Activated CD8-positive, alpha-beta T cell treated with anti-CD3 and anti-CD28 coated beads for 36 hours (primary cell): ENCODE measurements at regions not wholly inside any gene's neighbourhood (a gene's known extent, or its start where the extent isn't known, plus 50 kb on each side); places are given as distances from the start of the nearest gene placed in this dataset.

ENCODE experiments used
- ATAC-seq: fragments of 200-7000 bp; cut with Tn5 transposase; one replicate; pipeline ENCODE4 v1.10.0; 2021; ENCODE audit warnings: mild to moderate bottlenecking, moderate library complexity
- CTCF ChIA-PET: fragments of 350-600 bp; sonication (Branson Sonifier 250); formaldehyde crosslinking; loops from one replicate; lab custom pipeline; 2021; ENCODE audit warnings: antibody characterized with exemption; lab: Charles Lee
- POLR2A ChIA-PET: fragments of 350-600 bp; sonication (Branson Sonifier 250); formaldehyde crosslinking; loops from one replicate; lab custom pipeline; 2021; ENCODE audit warnings: antibody characterized with exemption; lab: Charles Lee
- DNase-seq: peaks from one replicate; pipeline ENCODE4 v3.0.0-alpha.2; 2020
- H3K27ac Mint-ChIP-seq: one replicate; pipeline ENCODE4 v1.8.0; 2021; ENCODE audit warnings: mild to moderate bottlenecking, mixed read lengths
- H3K27me3 Mint-ChIP-seq: one replicate; pipeline ENCODE4 v1.8.0; 2021; ENCODE audit warnings: mixed read lengths
- H3K36me3 Mint-ChIP-seq: one replicate; pipeline ENCODE4 v1.8.0; 2021; ENCODE audit warnings: low read depth, mixed read lengths
- H3K4me1 Mint-ChIP-seq: one replicate; pipeline ENCODE4 v1.8.0; 2021; ENCODE audit warnings: low read depth, mixed read lengths
- H3K4me3 Mint-ChIP-seq: one replicate; pipeline ENCODE4 v1.8.0; 2021; ENCODE audit warnings: mild to moderate bottlenecking, moderate library complexity, mixed read lengths
- H3K9me3 Mint-ChIP-seq: one replicate; pipeline ENCODE4 v1.8.0; 2021; ENCODE audit warnings: mixed read lengths
- intact Hi-C: fragments of 100-400 bp; cut with micrococcal nuclease; formaldehyde crosslinking; loops from one replicate; pipeline ENCODE4 v1.10.0; 2022
- TF ChIP-seq, protein P1 (sequence below): fragments of 200-600 bp; IDR thresholded peaks from one replicate; pipeline ENCODE4 v1.8.0; 2022; ENCODE audit warnings: antibody characterized with exemption, mild to moderate bottlenecking

DNA sequence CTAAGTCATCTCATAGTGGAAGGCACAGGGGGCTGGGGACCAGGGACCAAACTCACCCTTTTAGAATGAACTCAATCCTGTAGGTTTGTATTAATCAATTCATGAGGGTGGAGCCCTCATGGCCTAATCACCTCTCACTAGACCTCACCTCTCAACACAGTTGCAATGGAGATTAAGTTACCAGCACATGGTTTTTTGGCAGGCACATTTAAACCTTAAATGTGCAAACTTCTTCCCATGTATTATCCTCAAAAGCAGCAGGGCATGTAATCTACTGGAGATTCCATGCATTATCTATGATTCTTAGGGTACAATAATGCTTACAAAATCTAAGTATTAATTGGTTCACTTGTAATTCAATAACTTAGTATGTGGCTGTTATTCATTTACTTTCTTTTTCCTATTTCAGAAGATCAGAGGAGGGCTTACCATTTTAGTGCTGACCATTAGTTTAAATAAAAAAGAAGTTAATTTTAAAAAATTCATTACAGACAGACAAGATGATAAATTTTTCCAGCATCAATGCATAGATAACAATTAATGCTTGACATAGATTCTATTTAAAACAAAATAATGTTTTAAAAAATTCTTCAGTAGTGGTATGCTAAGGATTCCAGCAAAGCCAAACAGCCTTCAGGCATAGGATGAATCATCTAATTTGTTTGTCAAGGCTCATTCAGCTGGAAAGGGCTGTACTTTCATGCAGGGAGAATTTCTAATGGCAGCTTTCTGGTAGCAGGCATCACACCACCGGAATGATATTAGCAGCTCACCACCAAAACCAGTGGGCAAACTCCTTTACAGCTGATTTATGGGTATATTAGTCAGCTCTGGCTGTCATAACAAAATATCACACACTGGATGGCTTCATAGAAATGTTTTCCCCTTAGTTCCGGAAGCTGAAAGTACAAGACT, 124.6 kb upstream of the ZNF648 start:
- TF ChIP-seq, protein P1, sequence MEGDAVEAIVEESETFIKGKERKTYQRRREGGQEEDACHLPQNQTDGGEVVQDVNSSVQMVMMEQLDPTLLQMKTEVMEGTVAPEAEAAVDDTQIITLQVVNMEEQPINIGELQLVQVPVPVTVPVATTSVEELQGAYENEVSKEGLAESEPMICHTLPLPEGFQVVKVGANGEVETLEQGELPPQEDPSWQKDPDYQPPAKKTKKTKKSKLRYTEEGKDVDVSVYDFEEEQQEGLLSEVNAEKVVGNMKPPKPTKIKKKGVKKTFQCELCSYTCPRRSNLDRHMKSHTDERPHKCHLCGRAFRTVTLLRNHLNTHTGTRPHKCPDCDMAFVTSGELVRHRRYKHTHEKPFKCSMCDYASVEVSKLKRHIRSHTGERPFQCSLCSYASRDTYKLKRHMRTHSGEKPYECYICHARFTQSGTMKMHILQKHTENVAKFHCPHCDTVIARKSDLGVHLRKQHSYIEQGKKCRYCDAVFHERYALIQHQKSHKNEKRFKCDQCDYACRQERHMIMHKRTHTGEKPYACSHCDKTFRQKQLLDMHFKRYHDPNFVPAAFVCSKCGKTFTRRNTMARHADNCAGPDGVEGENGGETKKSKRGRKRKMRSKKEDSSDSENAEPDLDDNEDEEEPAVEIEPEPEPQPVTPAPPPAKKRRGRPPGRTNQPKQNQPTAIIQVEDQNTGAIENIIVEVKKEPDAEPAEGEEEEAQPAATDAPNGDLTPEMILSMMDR = no peak
- DNase-seq = no peak
- Mint-ChIP-seq H3K4me1 (no peaks in the 10 kb centered on the region), H3K9me3 (no peaks in the 10 kb centered on the region), H3K27ac (no peak overlapping the region), H3K4me3 (no peak overlapping the region), H3K36me3 (no peaks in the 10 kb centered on the region), H3K27me3 (peaks cover 4% of the 10 kb centered on the region)
- POLR2A ChIA-PET = no interaction called here
- CTCF ChIA-PET = no interaction called here
- intact Hi-C loops = no loop called here
- ATAC-seq = no peak

DNA sequence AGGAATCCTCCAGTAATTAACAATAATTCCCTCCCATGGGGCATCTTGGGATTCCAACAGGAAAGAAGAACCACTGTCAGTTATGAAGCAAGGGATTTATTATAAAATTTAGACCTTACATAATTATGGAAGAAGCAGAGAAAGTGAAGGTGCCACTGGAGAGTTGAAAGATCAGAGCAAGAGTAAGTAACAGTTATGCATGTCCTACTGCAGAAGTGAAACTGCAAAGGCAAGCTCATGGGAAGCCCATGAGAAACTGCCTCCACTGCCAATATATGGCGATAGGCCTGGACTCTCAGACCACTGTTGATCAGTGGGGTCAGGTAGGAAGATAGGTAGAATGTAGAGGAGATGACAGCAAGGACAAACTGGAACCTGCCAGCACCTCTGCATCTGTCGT, 123.6 kb upstream of the ZNF648 start:
- Mint-ChIP-seq H3K27me3 (peaks cover 4% of the 10 kb centered on the region), H3K4me1 (no peaks in the 10 kb centered on the region), H3K9me3 (no peaks in the 10 kb centered on the region), H3K36me3 (no peaks in the 10 kb centered on the region), H3K27ac (no peak overlapping the region), H3K4me3 (no peak overlapping the region)
- intact Hi-C loops = no loop called here
- TF ChIP-seq, protein P1 = no peak
- ChIA-PET CTCF (no interaction called here), POLR2A (no interaction called here)
- DNase-seq (no peak), ATAC-seq (no peak)

DNA sequence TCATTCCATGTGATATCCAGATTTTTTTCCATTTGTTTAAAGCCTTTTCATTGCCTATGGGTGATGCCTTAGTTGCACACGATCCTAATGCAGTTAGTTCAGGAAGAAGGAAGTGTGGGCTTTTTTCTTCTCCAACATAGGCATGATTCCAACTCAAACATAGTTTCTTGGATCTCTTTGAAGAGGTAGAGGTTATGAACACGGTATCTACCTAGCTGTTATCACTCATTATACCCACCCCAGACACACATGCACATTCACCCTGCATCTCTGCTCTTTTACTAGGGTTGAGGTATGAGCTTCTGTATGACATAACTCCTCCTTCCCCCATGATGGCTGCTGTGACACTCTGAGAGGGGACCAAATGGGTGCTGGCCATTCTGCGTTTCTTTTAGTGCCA, 122.1 kb upstream of the ZNF648 start:
- H3K4me3 Mint-ChIP-seq = no peak overlapping the region
- CTCF ChIA-PET = interaction anchor here (1.0 to 2.9 kb wide), 2 partner anchors 40 to 214 kb away, joined by 3 to 15 read pairs; no protein-coding TSS in a partner anchor
- intact Hi-C loops = no loop called here
- peaks cover 5% of the 10 kb centered on the region for H3K27me3 Mint-ChIP-seq
- no peak for ATAC-seq
- TF ChIP-seq, protein P1 = no peak
- POLR2A ChIA-PET = interaction anchor here (1.2 kb wide), 1 partner anchor 62 kb away, joined by 5 read pairs; no protein-coding TSS in a partner anchor
- no peak for DNase-seq
- H3K27ac Mint-ChIP-seq = no peak overlapping the region
- H3K36me3 Mint-ChIP-seq = no peaks in the 10 kb centered on the region
- no peaks in the 10 kb centered on the region for H3K4me1 Mint-ChIP-seq
- no peaks in the 10 kb centered on the region for H3K9me3 Mint-ChIP-seq

DNA sequence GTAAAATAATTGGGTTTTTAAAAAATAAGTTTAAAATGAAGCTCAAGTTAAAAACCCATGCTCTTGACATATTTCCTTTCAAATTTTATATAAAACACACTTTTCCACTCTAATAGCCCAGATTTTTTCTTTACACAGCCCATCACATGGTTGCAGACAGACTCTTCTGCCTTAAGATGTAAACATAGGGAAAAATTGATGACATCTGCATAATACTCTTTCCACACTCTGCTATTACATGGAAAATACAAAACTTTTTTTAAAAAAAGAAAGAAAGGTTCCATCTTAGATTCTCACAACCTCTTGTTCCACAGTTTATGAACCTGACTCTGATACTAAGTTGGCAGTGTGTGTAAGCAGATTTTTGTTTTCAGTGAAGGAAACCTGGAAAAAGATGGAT, 120.8 kb upstream of the ZNF648 start:
- no peaks in the 10 kb centered on the region for H3K9me3 Mint-ChIP-seq
- H3K4me1 Mint-ChIP-seq = no peaks in the 10 kb centered on the region
- ChIA-PET CTCF (interaction anchor here (2.9 kb wide), 1 partner anchor 39 kb away, joined by 15 read pairs; no protein-coding TSS in a partner anchor), POLR2A (no interaction called here)
- DNase-seq = no peak
- ATAC-seq = no peak
- H3K36me3 Mint-ChIP-seq = no peaks in the 10 kb centered on the region
- peaks cover 8% of the 10 kb centered on the region for H3K27me3 Mint-ChIP-seq
- TF ChIP-seq, protein P1 = no peak
- no peak overlapping the region for H3K27ac Mint-ChIP-seq
- H3K4me3 Mint-ChIP-seq = no peak overlapping the region
- intact Hi-C loops = no loop called here

DNA sequence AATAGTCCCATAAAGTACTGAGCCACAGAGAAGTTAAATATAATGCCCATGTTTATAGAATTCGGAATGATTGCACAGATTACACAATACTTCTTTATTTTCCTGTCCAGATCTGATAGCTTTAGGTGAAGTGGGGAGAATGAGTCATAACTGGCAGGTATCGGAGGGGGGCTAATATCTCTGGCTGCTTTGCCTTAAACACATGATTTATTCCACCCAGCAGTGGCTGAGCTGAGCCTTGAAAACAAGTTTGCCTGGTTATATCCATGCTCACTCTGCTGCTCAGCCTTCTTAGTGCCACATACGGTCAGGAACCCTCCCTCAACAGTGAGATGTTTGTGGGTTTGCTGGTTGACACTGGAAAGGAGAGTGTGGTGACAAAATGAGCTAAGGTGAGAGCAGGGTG, 119.7 kb upstream of the ZNF648 start:
- DNase-seq (no peak), ATAC-seq (no peak)
- Mint-ChIP-seq H3K36me3 (no peaks in the 10 kb centered on the region), H3K9me3 (no peaks in the 10 kb centered on the region), H3K27ac (no peak overlapping the region), H3K27me3 (peaks cover 8% of the 10 kb centered on the region), H3K4me1 (no peaks in the 10 kb centered on the region), H3K4me3 (no peak overlapping the region)
- intact Hi-C loops = no loop called here
- TF ChIP-seq, protein P1 = no peak
- ChIA-PET POLR2A (no interaction called here), CTCF (interaction anchor here (1.5 to 2.9 kb wide), 2 partner anchors 8 to 38 kb away, joined by 5 to 15 read pairs; no protein-coding TSS in a partner anchor)
